Epidermal melanocyte (primary cell): ENCODE measurements at regions not wholly inside any gene's neighbourhood (a gene's known extent, or its start where the extent isn't known, plus 50 kb on each side); places are given as distances from the start of the nearest gene placed in this dataset.
"Not testable (repeated sequence)": the region's sequence is repeated elsewhere in the genome, so short reads cannot be mapped to it uniquely, and the experiment has no call there.

ENCODE experiments used
- DNase-seq: peaks from one replicate; pipeline ENCODE4 v3.0.0; 2011; ENCODE audit warnings: low spot score; ENCODE audit not compliant: insufficient read length

DNA sequence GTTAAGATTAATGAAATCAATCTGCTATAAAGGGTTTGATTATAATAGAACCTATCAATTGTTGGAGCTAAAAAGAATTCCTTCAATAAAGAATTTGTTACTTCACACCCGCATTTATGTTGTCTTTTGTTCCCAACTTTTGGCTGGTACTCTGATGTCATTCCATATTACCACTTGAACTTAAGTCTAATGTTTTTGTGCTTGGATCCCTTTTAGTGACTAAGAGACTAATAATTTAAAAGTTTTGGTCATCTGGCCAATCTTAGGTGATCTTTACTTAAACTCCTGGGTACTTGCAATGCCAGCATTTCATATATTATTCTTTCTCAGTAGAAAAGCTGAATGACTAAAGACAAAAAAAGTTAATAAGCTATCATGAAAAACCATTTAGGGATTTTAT, 113.0 kb downstream of the TMEM30B start:
- no peak for DNase-seq

DNA sequence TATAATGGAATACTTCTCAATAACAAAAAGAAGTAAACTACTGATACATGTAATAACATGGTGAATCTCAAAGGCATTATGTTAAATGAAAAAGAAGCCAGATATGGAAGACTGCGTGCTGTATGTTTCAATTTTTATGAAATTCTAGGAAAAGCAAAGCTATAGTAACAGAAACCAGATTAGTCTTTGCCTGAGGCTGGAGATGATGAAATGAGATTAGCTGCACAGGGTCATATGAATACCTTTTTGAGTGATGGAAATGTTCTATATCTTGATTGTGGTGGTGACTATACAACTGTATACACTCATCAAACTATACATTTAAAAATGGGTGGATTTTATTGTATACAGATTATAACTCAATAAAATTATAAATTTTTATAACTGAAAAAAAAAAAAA, 113.5 kb downstream of the TMEM30B start:
- no peak for DNase-seq

DNA sequence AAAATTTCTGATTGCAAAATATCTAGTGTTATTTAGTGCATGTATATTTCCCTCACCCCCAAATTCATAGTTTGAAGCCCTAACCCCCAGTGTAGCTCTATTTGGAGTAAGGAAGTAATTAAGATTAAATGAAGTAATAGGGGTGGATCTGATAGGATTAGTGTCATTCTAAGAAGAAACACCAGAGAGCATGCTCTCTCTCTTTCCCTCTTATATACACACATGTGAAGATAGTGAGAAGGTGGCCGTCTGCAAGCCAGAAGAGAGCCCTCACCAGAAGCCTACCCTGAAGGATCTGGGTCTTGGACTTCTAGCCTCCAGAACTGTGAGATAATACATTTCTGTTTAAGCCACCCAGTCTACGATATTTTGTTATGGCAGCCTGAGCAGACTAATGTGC, 120.3 kb downstream of the TMEM30B start:
- DNase-seq: no peak

DNA sequence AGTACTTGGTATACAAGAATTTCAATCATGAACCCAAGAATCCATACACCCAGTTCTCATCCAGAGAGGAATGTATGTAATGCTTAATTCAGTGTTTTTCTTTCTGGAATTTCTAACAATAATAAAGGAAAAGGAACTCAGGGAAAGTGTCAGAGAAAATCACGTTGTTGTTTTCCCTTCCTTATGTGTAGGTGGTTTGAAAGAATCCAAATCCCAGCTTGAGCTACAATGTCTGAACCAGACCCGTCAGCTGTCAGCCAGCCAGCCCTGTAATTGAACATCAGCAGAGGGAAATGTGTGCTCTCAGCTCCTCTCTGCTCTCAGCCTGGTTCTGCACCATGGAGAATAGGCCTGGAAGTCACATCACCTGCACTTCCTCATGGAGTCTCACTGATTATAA, 126.5 kb downstream of the TMEM30B start:
- DNase-seq: no peak

DNA sequence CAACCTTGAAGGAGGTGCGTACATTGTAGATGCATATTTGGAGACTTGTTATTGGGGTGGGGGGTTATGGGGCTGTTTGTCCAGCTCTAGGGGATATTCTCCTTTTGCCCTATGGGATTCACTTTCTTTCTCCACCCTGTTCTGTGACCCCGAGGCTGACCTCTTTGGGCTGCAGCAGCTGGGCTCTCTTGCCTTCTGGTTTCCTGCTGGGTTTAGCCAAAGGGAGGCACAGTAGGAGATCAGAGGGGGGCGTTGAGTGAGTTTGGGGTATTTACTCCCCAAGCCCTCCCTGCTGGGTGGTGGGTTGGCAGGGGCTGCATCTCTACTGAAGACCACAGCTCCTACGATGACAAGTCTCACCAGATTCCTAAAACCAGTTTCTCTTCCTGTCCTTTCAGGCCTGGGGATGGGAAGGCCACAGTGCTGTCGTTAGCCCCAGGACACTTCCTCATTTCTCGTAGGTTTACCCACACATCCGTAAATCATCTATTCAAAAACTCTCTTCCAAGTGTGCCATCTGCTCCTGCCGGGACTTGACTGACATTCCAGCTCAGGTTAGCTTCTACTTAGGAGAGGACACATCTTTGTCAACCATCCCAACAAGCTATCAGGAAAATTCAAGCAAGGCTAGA, 127.1 kb downstream of the TMEM30B start:
- DNase-seq: no peak

DNA sequence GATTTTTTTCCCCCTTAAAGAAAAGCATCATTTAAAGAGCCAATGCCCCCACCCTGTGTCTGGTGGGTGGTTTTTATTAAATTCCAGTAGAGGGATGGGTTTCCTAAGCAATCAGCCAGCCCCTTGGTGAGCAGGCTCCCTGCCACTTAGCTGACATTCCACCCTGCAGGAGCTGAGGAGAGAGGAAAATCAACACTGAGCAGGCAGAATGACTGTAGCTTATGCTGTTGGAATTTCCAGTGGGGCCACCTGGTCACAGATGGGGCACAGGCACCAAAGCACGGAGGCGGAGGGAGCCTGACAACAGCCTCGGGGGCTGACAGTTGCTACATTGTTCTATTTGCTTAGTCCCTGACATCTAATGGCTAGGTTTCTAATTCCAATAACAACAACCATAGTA, 127.7 kb downstream of the TMEM30B start:
- DNase-seq: no peak

DNA sequence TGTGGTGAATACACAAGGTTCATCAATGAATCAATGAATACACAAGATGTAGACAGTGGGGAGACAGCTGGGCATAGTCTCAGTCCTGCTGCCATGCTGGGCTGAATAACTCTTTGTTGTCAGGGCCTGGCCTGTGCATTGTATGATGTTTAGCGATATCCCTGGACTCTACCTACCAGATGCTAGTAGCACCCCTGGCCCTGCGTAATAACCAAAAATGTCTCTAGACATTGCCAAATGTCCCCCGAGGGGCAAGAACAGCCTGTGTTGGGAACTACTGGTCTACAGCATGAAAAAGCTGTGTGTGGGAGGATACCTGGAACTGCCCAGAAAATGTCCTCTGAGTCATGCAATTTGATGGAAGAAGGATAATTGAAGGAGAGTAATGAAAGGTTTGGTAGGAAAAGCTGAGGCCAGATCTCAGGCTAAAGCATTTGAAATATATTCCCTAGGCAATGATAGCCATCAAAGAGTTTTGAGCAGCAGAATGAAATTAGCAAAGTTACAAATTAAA, 128.2 kb downstream of the TMEM30B start:
- no peak for DNase-seq

DNA sequence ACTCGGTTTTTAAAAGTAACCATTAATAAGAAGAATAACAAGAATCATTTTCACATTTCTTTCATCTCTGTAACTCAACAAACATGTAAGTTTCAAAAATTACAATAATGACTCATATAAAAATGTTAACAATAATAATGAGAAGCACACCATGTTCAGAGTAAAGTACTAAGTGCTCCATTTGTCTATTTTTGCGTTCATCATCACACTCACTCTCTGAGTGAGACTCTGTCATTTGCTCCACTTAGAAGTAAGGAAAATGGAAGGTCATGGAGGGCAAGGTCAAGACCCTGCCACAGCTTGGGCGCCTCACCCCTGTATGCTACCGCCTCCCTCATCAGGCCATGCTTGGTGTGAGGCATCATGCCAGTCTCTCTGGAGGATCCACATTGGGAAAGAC, 129.9 kb downstream of the TMEM30B start:
- no peak for DNase-seq

DNA sequence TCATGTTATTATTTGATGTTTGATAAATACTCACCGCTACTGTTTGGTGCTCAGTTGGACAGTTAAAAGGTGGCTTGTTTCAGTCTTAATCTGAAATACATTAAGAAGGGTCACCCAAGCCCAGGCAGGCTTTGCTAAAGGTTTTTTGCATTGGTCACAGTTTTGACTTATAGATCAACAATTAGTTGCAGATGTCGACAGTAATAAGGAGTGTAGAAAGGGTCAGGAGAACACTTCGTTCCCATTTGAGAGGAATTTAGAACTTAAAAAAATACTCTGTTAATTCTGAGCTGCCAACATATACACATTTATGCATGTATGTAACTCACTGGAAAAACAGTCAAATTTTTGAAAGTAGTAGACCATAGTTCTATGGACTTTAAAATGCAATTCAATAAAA, 130.3 kb downstream of the TMEM30B start:
- no peak for DNase-seq

DNA sequence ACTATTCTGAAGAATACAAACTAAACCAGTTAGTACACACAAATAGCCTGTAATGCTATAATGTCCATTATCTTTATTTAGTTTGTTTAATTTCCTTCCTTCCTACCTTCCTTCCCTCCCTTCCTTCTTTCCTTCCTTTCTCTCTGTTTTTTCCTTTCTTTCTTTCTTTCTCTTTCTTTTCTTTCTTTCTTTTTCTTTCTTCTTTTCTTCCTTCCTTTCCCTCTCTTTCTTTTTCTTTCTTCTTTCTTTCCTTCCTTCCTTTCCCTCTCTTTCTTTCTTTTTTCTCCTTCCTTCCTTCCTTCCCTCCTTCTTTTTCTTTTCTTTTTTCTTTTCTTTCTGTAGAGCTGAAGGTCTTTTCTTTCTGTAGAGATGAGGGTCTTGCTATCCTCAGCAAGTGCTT, 131.2 kb downstream of the TMEM30B start:
- DNase-seq: no peak

DNA sequence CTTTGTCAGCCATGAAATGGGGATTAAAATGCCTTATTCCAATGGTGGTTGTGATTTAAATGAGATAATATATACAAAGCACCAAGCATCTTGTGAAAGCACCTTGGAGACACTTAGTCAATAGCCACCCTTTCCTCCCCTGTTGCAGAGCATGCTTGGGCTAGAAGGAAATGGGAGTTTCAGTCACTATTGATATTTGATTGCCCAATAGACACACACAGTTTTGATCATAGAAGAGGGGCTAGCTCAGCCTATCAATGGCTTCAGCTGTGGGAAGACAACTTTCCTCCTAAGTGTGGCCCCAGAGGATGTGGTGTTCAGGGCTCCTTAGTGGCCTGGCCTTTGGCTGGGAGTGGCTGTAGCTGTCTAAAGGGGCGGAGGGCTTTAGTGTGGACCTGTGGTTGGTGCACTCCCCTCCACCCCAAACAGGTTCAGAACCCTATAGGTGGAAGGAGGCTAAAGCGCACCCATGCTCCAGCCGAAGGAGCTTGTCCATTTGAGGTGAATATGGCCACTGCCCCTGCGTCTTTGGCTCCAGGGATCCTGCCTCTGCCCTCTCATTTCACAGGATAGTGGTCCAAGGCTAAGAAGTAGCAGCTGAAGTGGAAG, 132.3 kb downstream of the TMEM30B start:
- no peak for DNase-seq

DNA sequence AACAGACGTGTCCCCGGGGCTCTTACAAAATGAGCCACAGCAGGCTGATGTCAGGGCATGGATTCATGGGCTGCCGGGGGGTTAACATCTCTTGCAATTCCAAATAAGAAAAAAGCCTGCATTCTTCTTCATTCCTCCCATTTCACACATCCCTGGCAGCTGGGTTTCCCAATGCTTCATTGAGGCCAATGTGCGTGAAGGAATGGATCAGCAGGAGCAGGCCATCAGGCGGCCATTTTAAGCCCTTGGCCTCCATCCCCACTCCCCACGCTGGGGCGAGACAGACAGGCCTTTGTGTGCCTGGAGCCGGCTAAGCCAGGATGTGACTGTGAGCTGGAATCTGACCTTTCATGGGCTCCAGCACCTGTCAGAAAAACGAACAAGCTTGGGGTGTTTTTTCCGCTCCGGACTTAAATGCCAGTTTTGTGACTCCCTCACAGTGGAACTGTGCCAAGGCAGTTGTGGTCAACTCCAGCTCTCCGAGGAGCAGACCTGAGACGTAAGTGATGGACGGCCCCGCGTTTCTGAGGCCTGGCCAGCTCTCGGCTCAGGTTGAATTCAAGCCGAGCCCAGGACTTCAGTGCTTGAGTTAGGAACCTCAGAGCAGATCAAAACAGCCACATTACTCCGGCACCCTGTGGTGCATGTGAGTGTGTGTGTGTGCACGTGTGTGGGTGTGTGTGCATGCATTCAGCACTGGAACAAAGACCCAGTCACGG, 133.1 kb downstream of the TMEM30B start:
- peak; percentile 44 for DNase-seq

DNA sequence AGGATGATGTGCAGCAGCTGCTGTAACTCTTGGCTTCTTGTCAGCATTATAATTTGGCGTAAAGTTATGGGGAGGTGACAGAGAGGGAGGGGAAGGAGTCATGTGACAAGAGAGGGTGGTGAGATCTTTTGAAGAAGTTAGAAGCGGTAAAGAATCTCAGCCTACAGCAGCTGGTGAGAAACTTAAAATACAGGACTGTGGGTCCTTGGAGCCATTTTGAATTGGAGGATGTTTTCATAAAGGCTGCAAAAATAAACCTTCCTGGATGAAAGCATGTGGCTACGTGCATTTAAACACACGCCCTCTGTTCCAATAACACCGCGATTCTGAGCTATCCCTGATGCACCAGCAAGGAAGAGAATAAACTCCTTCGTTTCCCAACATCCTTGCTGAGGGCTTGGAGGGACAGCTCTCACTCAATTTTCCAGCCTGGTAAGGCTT, 133.7 kb downstream of the TMEM30B start:
- no peak for DNase-seq

DNA sequence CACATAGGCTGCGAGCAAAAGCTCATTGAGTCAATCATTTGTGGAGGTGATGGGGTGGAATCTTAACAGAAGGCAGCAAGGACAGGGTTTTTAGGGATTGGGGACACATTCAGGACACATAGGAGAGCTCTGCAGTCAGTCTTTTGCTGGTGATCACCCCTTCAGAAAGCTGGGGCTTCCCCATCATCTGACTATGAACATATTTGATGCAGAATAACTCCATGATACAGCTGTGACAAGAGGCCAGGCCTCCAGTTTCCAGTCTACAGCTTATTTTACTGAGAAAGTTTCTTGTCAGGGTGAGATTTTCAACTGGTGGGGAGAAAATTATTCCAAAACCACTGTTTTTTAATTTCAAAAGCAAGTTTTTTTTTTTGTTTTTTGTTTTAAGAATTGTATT, 134.2 kb downstream of the TMEM30B start:
- no peak for DNase-seq

DNA sequence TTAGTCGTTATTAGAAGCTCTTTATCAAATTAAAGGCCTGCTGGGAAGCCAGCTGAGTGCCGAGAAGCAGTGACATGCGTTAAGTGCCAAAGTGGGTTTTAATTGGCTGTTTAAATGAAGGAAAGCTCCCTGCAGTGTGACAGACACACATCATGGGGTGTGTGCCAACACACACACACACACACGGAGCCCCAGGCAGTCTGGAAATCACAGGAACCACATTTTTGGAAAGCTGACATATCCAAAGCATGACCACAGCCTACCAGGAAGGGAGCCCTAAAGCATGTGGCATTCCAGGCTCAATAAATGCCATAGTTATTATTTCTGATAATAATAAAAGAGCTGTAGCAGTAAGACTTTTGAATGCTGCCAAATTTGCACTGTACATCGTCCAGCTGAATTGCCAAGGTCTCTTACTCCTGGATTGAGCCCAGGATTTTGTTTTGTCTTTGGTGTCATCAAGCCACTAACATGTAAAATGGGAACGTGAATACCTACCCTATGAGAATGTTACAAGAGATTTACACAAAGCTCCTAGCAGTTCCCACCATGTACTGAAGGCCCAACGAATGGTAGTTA, 135.1 kb downstream of the TMEM30B start:
- DNase-seq: no peak

DNA sequence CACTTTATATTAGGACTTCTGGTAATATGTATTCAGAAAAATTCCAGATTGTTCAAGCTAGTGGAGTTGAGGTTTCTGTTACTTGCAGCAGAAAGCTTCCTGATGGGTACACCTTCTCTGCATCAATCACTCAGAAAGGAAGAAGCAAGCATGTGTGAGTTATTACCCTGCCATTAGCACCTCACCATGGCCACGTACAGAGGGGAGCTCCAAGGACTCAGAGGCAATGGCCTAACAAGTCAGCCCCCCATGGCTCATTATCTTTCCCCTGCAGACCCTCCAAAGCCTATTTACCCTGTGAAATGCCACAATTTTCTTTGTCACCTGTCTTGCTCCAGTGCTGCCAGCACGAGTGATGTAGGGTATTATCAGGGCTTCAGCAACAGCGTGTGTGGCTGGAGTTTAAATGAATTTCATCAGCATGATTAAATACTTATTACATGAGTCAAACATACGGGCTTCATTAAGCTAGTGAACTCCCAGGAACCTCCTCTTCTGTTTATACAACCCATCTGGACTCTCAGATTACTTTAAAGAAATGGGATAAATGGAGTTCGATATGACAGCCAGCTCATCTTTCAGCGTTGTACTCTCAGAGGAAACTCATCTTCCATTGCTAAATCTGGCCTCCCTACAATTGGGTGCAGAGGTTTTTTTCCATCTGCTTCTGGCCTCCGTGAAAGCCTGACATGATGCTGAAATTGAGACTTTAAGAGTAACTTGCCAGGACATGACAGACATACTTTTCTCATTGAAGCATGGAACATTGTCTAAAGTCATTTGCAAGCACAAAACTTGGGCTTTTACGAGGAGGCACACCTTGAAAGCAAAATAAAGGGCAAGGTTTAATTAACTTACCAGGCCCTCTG, 135.9 kb downstream of the TMEM30B start:
- DNase-seq: peak; percentile 51

DNA sequence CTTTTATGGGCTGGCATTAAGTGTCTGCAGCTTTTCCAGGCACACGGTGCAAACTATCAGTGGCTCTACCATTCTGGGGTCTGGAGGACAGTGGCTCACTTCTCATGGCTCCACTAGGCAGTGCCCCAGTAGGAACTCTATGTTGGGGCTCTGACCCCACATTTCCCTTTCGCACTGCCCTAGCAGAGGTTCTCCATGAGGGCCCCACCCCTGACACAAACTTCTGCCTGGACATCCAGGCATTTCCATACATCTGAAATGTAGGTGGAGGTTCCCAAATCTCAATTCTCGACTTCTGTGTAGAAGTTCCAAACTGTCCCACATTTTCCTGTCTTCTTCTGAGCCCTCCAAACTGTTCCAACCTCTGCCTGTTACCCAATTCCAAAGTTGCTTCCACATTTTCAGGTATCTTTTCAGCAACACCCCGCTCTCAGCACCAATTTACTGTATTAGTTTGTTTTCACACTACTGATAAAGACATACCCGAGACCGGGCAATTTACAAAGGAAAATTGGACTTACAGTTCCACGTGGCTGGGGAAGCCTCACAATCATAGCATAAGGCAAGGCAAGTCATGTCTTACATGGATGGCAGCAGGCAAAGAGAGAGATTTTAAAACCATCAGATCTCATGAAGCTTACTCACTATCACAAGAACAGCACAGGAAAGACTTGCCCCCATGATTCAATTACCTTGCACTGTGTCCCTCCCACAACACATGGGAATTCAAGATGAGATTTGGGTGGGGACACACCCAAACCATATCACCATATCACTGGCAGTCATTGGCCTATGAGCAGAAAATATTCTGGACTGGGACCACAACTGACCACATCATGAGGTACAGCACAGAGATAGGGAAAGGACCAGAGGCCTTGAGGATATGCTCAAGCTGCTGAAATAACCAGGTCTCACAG, 136.8 kb downstream of the TMEM30B start:
- DNase-seq: not testable (repeated sequence)

DNA sequence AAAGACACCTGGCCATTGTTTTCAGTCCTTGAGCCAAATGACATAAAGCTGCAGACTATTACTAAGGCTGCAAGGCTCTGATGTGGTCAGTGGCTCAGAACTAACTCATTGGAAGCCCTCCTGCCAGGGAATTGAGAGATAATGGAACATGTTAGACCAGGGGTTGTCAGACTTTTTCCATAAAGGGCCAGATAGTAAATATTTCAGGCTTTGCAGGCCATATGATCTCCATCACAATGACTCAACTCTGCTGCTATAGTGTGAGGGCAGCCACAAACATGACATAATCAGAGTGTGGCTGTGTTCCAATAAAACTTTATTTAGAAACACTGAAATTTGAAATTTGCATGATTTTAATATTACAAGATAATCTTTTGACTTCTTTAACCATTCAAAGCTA, 140.3 kb downstream of the TMEM30B start:
- DNase-seq: no peak

DNA sequence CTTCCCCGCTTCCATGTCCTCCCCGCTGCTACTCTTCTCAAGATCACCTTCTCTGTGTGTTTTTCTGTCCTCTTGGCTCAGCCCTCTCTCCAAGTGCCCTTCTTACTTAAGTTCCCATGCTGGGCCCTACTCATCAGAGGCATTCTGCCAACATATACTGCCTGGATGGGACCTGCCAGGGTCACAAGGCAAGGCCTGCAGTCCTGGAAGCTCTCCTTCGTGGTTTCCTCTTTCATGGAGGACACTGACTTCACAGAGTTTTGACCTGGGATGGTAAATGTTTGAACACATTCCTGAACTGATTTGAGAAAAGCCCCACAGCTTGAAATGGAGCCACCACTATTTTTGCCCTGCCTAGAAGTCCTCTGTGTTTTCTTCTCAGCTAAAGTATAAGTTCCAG, 140.9 kb downstream of the TMEM30B start:
- no peak for DNase-seq

DNA sequence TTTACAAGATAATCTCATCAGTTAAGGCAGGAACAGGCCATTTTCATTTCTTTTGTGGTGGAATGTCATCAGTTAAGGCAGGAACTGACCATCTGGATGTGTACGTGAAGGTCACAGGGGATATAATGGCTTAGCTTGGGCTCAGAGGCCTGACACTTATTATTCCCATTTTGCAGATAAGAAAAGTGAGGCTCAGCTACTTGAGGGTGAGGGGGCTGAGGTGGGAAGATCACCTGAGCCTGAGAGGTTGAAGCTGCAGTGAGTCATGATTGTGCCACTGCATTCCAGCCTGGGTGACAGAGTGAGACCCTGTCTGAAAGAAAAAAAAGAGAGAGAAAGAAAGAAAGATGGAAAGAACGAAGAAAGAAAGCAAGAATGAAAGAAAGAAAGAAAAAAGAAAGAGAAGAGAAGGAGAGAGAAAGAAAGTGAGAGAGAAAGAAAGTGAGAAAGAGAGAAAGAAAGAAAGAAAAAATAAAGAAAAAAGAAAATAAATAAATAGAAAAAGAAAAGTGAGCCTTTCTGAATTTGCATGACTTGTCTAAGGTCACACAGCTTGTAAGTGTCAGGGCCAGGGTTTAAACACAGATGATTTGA, 142.0 kb downstream of the TMEM30B start:
- DNase-seq: no peak
